ENCODE measurements at regions not wholly inside any gene's neighbourhood (a gene's known extent, or its start where the extent isn't known, plus 50 kb on each side); places are given as distances from the start of the nearest gene placed in this dataset.

DNA sequence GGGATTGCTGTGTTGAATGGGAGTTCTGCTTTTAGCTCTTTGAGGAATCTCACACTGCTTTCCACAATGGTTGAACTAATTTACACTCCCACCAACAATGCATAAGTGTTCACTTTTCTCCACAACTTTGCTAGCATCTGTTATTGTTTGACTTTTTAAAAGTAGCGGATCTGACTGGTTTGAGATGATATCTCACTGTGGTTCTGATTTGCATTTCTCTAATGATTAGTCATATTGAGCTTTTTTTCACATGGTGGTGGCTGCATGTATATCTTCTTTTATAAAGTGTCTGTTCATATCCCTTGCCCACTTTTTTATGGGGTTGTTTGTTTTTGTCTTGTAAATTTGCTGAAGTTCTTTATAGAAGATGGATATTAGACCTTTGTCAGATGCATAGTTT lies 588.3 kb upstream of the ADGRB3 start:
- WGBS, 2 experiments (ENCODE audit: insufficient coverage in 2 of 2): no CpG with 5 or more reads among the region's 1 CpG
- Histone ChIP-seq H3K9me3 (ENCODE audit: control insufficient read depth, low read length) (no peaks in the 10 kb centered on the region), H3K27ac (ENCODE audit: low read depth, low read length, severe bottlenecking) (no peak overlapping the region), H3K36me3 (ENCODE audit: control insufficient read depth, insufficient read depth, low read length) (no peaks in the 10 kb centered on the region), H3K4me3 (ENCODE audit: extremely low read depth, insufficient read depth, low read length, poor library complexity, severe bottlenecking) (no peak overlapping the region), H3K4me1 (ENCODE audit: control insufficient read depth, insufficient read depth, low read length, poor library complexity, severe bottlenecking) (no peaks in the 10 kb centered on the region)

DNA sequence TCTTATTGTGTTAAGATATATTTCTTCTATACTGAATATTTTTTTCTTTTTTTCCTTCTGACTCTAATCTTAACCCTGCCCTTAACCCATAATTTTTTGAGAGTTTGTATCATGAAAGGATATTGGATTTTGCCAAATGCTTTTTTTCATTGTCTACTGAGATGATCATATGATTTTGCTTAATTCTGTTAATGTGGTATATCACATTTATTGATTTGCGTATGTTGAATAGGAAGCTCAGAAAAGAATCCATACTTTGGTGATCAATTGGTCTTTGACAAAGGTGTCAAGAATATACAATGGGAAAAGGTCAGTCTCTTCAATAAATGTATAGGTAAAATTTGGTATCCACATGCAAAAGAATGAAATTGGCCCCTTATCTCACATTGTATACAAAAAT lies 588.8 kb upstream of the ADGRB3 start:
- no peak overlapping the region for H3K4me3 ChIP-seq (ENCODE audit: extremely low read depth, insufficient read depth, low read length, poor library complexity, severe bottlenecking)
- 88 to 100% methylated on average over 1 of the region's 1 CpG for WGBS, 2 experiments (ENCODE audit: insufficient coverage in 2 of 2)

DNA sequence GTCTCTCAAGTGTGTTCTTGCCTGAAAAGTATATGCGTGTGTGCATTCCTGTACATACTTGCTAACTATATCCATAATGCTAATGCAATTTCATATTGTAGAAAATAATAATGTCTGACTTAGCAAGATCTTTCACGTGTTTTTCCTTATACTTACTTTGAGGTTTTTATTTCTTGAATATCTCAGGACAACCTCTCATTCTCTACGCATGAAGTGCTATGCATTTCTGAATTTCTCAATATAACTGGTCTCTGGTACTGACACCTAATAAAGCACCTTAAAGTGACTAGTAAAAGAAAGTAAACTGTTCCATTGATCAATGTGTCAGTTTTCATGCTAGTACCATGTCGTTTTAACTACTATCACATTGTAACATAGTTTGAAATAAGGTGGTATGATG lies 589.9 kb upstream of the ADGRB3 start:
- WGBS, 2 experiments (ENCODE audit: insufficient coverage in 2 of 2): no CpG with 5 or more reads among the region's 4 CpGs
- H3K36me3 ChIP-seq (ENCODE audit: control insufficient read depth, insufficient read depth, low read length): no peaks in the 10 kb centered on the region
- no peaks in the 10 kb centered on the region for H3K9me3 ChIP-seq (ENCODE audit: control insufficient read depth, low read length)
- no peak overlapping the region for H3K27ac ChIP-seq (ENCODE audit: low read depth, low read length, severe bottlenecking)
- H3K4me3 ChIP-seq (ENCODE audit: extremely low read depth, insufficient read depth, low read length, poor library complexity, severe bottlenecking): no peak overlapping the region
- H3K4me1 ChIP-seq (ENCODE audit: control insufficient read depth, insufficient read depth, low read length, poor library complexity, severe bottlenecking): peaks cover 6% of the 10 kb centered on the region

More for the DNA sequence above, 588.8 kb upstream of the ADGRB3 start:
- H3K4me1 ChIP-seq (ENCODE audit: control insufficient read depth, insufficient read depth, low read length, poor library complexity, severe bottlenecking): no peaks in the 10 kb centered on the region
- H3K36me3 ChIP-seq (ENCODE audit: control insufficient read depth, insufficient read depth, low read length): no peaks in the 10 kb centered on the region
- H3K9me3 ChIP-seq (ENCODE audit: control insufficient read depth, low read length): no peaks in the 10 kb centered on the region
- H3K27ac ChIP-seq (ENCODE audit: low read depth, low read length, severe bottlenecking): no peak overlapping the region

DNA sequence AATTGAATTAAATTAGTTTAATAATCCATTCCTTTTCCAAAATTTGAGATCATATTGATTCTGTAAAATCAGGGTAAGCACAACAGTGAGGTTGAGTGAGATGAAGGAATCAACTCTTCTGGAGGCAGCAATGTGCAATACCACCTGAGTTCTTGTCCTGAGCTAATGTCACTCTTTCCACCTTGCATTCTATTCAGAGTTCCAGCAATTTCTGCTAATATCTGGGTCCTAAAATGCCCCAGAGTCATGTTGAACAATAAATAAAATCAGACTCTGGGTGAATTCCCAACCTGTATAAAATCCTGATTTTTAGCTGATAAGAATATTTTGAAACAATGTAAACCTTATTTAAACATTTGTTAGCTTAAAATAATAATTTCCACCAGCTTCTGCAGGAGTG lies 590.8 kb upstream of the ADGRB3 start:
- H3K27ac ChIP-seq (ENCODE audit: low read depth, low read length, severe bottlenecking): no peak overlapping the region
- peaks cover 7% of the 10 kb centered on the region for H3K4me1 ChIP-seq (ENCODE audit: control insufficient read depth, insufficient read depth, low read length, poor library complexity, severe bottlenecking)
- H3K36me3 ChIP-seq (ENCODE audit: control insufficient read depth, insufficient read depth, low read length): no peaks in the 10 kb centered on the region
- H3K9me3 ChIP-seq (ENCODE audit: control insufficient read depth, low read length): no peaks in the 10 kb centered on the region
- no peak overlapping the region for H3K4me3 ChIP-seq (ENCODE audit: extremely low read depth, insufficient read depth, low read length, poor library complexity, severe bottlenecking)

DNA sequence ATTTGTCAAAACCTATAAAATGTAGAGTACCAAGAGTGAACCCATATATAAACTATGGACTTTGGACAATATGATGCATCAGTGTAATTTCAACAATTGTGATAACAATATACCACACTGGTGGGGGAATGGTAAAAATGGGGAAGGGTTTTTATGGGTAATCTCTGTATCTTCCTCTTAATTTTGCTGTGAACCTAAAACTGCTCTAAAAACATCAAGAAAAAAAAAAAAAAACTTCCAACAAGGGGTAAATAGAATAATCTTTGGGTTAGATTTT lies 592.0 kb upstream of the ADGRB3 start:
- Histone ChIP-seq H3K9me3 (ENCODE audit: control insufficient read depth, low read length) (no peaks in the 10 kb centered on the region), H3K27ac (ENCODE audit: low read depth, low read length, severe bottlenecking) (no peak overlapping the region), H3K4me3 (ENCODE audit: extremely low read depth, insufficient read depth, low read length, poor library complexity, severe bottlenecking) (no peak overlapping the region), H3K36me3 (ENCODE audit: control insufficient read depth, insufficient read depth, low read length) (no peaks in the 10 kb centered on the region), H3K4me1 (ENCODE audit: control insufficient read depth, insufficient read depth, low read length, poor library complexity, severe bottlenecking) (peaks cover 7% of the 10 kb centered on the region)

DNA sequence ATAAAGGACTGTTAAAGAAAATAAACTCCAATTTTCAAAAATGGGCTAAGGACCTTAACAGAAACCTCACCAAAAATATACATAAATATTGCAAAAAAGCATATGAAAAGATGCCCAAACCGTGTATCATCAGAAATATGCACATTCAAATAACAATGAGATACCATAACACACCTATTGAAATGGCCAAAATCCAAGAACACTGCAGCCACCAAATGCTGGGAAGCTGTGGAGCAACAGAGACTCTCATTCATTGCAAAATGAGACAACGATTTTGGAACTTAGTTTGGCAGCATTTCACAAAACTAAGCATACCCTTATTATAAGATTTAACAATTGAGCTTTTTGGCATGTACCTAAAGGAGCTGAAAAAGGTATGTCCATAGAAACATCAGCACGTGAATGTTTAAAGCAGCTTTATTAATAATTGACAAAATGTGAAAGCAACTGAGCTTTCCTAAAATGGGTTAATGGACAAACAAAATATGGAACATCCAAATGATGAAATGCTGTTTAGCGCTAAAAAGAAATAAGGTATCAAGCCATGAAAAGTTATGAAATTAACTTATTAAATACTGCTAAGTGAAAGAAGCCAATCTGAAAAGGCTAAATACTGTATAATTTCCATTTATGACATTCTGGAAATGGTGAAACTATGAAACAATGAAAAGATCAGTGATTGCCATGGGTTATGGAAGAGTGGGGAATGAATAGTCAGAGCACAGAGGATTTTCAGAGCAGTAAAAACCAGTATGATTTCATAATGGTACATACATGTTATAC lies 592.6 kb upstream of the ADGRB3 start:
- no peak overlapping the region for H3K27ac ChIP-seq (ENCODE audit: low read depth, low read length, severe bottlenecking)
- no peak overlapping the region for H3K4me3 ChIP-seq (ENCODE audit: extremely low read depth, insufficient read depth, low read length, poor library complexity, severe bottlenecking)
- WGBS, 2 experiments (ENCODE audit: insufficient coverage in 2 of 2): 71% methylated on average over 2 of the region's 4 CpGs; no CpG with 5 or more reads in 1 of the 2 experiments
- H3K36me3 ChIP-seq (ENCODE audit: control insufficient read depth, insufficient read depth, low read length): no peaks in the 10 kb centered on the region
- peaks cover 7% of the 10 kb centered on the region for H3K4me1 ChIP-seq (ENCODE audit: control insufficient read depth, insufficient read depth, low read length, poor library complexity, severe bottlenecking)
- no peaks in the 10 kb centered on the region for H3K9me3 ChIP-seq (ENCODE audit: control insufficient read depth, low read length)

DNA sequence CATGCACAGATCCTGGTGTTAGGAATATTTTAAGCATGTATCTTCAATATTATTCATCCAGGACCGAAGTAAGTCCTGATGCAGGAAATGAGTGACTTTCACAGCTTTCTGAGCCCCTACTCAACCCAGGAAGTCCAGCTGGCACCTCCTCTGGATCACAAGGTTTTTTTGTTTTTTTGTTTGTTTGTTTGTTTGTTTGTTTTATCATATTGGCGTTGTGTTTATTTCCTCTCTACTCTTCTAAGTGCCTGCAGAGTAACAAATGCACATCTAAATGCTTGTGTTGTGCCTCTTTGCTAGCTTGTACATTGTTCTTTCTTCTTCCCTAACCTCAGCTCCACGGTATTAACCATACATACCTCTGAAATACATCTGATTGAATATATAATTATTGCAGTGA lies 594.3 kb upstream of the ADGRB3 start:
- Histone ChIP-seq H3K4me1 (ENCODE audit: control insufficient read depth, insufficient read depth, low read length, poor library complexity, severe bottlenecking) (peaks cover 7% of the 10 kb centered on the region), H3K9me3 (ENCODE audit: control insufficient read depth, low read length) (no peaks in the 10 kb centered on the region), H3K27ac (ENCODE audit: low read depth, low read length, severe bottlenecking) (peak overlapping the region; percentile 78), H3K36me3 (ENCODE audit: control insufficient read depth, insufficient read depth, low read length) (no peaks in the 10 kb centered on the region), H3K4me3 (ENCODE audit: extremely low read depth, insufficient read depth, low read length, poor library complexity, severe bottlenecking) (peak overlapping the region; percentile 8)
- no CpG with 5 or more reads among the region's 3 CpGs for WGBS, 2 experiments (ENCODE audit: insufficient coverage in 2 of 2)

DNA sequence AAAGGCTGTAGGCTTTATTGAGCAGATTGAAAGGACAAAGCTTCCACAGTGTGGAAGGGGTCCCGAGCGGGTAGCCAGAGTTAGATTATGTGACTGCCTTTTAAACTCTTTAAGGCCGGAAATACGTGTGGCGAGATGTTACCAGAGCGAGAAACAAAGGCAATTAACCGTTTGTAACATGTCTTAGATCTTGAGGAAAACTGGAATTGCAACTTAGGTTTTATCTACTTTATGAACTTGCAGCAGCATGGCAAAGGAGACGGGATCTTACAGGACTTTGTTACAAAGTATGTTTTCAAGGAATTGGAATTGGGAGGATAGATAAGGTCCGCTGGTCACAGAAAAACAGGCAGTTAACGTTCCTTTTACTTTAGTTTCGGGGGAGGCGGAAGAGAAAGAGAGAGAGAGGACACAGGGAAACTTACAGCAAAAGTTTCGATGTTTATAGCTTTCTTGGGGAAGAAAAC lies 594.7 kb upstream of the ADGRB3 start:
- 33 to 39% methylated on average over 6 to 12 of the region's 13 CpGs for WGBS, 2 experiments (ENCODE audit: insufficient coverage in 2 of 2)
- Histone ChIP-seq H3K4me3 (ENCODE audit: extremely low read depth, insufficient read depth, low read length, poor library complexity, severe bottlenecking) (peak overlapping the region; percentile 8), H3K27ac (ENCODE audit: low read depth, low read length, severe bottlenecking) (peak overlapping the region; percentile 78), H3K36me3 (ENCODE audit: control insufficient read depth, insufficient read depth, low read length) (no peaks in the 10 kb centered on the region), H3K9me3 (ENCODE audit: control insufficient read depth, low read length) (no peaks in the 10 kb centered on the region), H3K4me1 (ENCODE audit: control insufficient read depth, insufficient read depth, low read length, poor library complexity, severe bottlenecking) (peaks cover 7% of the 10 kb centered on the region)

DNA sequence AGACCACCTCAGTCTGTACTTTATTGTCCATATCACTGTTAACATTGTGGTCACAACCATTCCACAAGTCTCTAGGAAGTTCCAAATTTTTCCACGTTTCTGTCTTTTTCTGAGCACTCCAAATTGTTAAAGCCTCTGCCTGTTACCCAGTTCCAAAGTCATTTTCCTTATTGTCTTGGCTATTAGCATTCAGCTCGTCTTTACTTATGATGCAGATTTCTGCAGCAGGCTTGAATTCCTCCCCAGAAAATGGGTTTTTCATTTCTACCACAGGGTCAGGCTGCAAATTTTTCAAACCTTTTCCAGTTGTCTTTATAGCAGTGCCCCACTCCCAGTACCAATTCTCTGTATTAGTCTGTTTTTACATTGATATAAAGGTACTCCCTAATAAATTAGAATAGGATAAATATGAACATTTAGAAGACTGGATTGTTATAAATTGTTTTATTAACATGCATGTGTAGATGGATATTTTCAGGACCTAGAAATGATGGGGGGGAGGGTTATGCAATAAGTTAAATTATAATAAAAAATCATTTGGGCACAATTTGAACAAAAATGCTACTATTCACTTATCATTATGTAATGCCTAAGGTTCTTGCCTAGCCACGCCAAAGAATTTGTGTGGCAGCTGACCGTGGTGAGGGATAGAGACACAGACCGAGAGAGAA lies 595.3 kb upstream of the ADGRB3 start:
- Histone ChIP-seq H3K27ac (ENCODE audit: low read depth, low read length, severe bottlenecking) (peak overlapping the region; percentile 78), H3K4me1 (ENCODE audit: control insufficient read depth, insufficient read depth, low read length, poor library complexity, severe bottlenecking) (peaks cover 7% of the 10 kb centered on the region), H3K36me3 (ENCODE audit: control insufficient read depth, insufficient read depth, low read length) (no peaks in the 10 kb centered on the region), H3K9me3 (ENCODE audit: control insufficient read depth, low read length) (no peaks in the 10 kb centered on the region), H3K4me3 (ENCODE audit: extremely low read depth, insufficient read depth, low read length, poor library complexity, severe bottlenecking) (no peak overlapping the region)
- WGBS, 2 experiments (ENCODE audit: insufficient coverage in 2 of 2): 0 to 20% methylated on average over 1 to 2 of the region's 5 CpGs

DNA sequence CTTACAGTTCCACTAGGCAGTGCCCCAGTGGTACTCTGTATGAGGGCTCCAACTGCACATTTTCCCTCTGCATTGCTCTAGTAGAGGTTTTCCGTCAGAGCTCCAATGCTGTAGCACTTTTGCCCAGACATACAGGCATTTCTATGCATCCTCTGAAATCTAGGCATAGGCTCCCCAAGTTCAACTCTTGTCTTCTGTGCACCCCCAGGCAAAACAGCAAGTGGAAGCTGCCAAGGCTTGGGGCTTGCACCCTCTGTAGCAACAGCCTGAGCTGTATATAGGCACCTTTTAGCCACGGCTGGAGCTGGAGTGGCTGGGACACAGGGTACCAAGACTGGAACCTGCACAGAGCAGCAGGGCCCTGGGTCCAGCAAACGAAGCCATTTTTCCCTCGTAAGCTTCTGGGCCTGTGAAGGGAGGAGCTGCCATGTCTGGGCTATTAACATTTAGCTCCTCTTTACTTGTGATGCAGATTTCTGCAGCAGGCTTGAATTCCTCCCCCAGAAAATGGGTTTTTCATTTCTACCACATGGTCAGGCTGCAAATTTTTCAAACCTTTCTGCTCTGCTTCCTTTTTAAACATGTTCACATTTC lies 596.2 kb upstream of the ADGRB3 start:
- Histone ChIP-seq H3K9me3 (ENCODE audit: control insufficient read depth, low read length) (no peaks in the 10 kb centered on the region), H3K27ac (ENCODE audit: low read depth, low read length, severe bottlenecking) (no peak overlapping the region), H3K4me1 (ENCODE audit: control insufficient read depth, insufficient read depth, low read length, poor library complexity, severe bottlenecking) (peaks cover 7% of the 10 kb centered on the region), H3K36me3 (ENCODE audit: control insufficient read depth, insufficient read depth, low read length) (no peaks in the 10 kb centered on the region), H3K4me3 (ENCODE audit: extremely low read depth, insufficient read depth, low read length, poor library complexity, severe bottlenecking) (no peak overlapping the region)
- WGBS, 2 experiments (ENCODE audit: insufficient coverage in 2 of 2): 41 to 53% methylated on average over 4 of the region's 4 CpGs

DNA sequence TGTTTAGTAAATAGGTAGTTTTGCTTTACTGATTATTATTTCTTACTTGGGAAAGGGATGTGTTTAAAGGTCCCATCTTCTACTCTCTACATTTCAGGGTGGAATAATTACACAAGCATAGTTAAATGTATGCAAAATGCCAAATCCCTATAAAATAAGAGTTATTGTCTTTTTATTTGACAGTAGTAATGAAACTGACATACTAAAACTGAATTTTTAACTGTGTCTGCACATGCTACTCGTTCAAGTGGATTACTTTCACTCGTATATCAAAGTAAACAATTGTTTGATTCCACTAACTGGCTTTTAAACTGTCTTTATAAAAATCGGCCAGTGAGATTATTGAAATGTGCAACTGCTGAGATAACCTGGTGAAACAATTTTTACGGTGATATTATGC lies 602.9 kb upstream of the ADGRB3 start:
- no peaks in the 10 kb centered on the region for H3K4me1 ChIP-seq (ENCODE audit: control insufficient read depth, insufficient read depth, low read length, poor library complexity, severe bottlenecking)
- H3K4me3 ChIP-seq (ENCODE audit: extremely low read depth, insufficient read depth, low read length, poor library complexity, severe bottlenecking): no peak overlapping the region
- H3K36me3 ChIP-seq (ENCODE audit: control insufficient read depth, insufficient read depth, low read length): no peaks in the 10 kb centered on the region
- no peaks in the 10 kb centered on the region for H3K9me3 ChIP-seq (ENCODE audit: control insufficient read depth, low read length)
- no peak overlapping the region for H3K27ac ChIP-seq (ENCODE audit: low read depth, low read length, severe bottlenecking)
- WGBS, 2 experiments (ENCODE audit: insufficient coverage in 2 of 2): 92 to 100% methylated on average over 2 of the region's 4 CpGs
